SK-N-SH treated with all-trans-retinoic acid at 6 μM for 48 hours (cell line): ENCODE measurements at regions not wholly inside any gene's neighbourhood (a gene's known extent, or its start where the extent isn't known, plus 50 kb on each side); places are given as distances from the start of the nearest gene placed in this dataset.

Experiments used
- ARNTL ChIP-seq: fragments of 450-650 bp; formaldehyde crosslinking; IDR thresholded peaks from 2 replicates; pipeline ENCODE4 v1.5.0; 2020; ENCODE audit warnings: low read depth, mild to moderate bottlenecking, moderate library complexity, borderline replicate concordance
- PPARA ChIP-seq: fragments of 250-450 bp; sonication (Bioruptor Pico); IDR thresholded peaks from 2 replicates; pipeline ENCODE4 v1.5.0; 2020; ENCODE audit warnings: mild to moderate bottlenecking, borderline replicate concordance
- RARB ChIP-seq: fragments of 250-450 bp; sonication (Bioruptor Pico); IDR thresholded peaks from 2 replicates; pipeline ENCODE4 v1.8.0; 2021; ENCODE audit warnings: mild to moderate bottlenecking, moderate library complexity
- ZC3H10 ChIP-seq: fragments of 250-450 bp; sonication (Bioruptor Pico); IDR thresholded peaks from 2 replicates; pipeline ENCODE4 v1.5.1; 2021; ENCODE audit warnings: mild to moderate bottlenecking, moderate library complexity
- TF ChIP-seq, protein P1 (sequence below): fragments of 250-450 bp; sonication (Bioruptor Pico); IDR thresholded peaks from 2 replicates; pipeline ENCODE4 v1.8.0; 2020; ENCODE audit warnings: mild to moderate bottlenecking, moderate library complexity, borderline replicate concordance
- TF ChIP-seq, protein P2 (sequence below): fragments of 250-450 bp; sonication (Bioruptor Pico); IDR thresholded peaks from 2 replicates; pipeline ENCODE4 v1.8.0; 2021; ENCODE audit warnings: low read depth, mild to moderate bottlenecking, moderate library complexity, borderline replicate concordance

DNA sequence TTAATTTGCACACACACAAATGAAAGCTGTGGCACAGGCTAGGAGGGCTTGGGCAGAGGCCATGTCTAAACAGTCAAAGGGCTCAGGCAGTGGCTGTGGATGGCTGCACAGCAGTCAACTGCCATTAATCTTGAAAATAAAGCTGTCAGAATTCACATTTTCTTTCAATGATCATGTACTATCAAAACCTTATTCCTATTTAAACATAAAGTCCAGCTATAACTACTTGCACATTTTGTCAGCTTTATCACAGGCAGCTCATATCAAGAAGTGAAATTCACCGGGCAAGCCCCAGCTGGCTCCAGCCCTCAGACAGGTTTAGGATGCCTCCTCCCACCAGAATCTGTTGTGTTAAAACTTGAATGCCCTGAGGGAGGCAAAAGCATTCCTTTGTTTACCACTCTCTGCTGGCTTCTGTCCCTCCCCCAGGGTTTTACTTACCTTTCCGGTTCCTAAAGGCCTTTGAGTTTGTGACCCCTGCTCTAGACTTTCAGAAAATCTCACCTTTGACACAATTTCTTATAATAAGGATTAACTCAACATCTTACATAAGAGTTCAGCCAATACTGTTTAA lies 54.9 kb upstream of the GRAMD2B start:
- TF ChIP-seq, protein P1, sequence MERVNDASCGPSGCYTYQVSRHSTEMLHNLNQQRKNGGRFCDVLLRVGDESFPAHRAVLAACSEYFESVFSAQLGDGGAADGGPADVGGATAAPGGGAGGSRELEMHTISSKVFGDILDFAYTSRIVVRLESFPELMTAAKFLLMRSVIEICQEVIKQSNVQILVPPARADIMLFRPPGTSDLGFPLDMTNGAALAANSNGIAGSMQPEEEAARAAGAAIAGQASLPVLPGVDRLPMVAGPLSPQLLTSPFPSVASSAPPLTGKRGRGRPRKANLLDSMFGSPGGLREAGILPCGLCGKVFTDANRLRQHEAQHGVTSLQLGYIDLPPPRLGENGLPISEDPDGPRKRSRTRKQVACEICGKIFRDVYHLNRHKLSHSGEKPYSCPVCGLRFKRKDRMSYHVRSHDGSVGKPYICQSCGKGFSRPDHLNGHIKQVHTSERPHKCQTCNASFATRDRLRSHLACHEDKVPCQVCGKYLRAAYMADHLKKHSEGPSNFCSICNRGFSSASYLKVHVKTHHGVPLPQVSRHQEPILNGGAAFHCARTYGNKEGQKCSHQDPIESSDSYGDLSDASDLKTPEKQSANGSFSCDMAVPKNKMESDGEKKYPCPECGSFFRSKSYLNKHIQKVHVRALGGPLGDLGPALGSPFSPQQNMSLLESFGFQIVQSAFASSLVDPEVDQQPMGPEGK (CRISPR knock-in tag), result no peak
- TF ChIP-seq ZC3H10 (CRISPR knock-in tag) (no peak), PPARA (CRISPR knock-in tag) (no peak), ARNTL (no peak), RARB (CRISPR knock-in tag) (no peak)
- TF ChIP-seq, protein P2, sequence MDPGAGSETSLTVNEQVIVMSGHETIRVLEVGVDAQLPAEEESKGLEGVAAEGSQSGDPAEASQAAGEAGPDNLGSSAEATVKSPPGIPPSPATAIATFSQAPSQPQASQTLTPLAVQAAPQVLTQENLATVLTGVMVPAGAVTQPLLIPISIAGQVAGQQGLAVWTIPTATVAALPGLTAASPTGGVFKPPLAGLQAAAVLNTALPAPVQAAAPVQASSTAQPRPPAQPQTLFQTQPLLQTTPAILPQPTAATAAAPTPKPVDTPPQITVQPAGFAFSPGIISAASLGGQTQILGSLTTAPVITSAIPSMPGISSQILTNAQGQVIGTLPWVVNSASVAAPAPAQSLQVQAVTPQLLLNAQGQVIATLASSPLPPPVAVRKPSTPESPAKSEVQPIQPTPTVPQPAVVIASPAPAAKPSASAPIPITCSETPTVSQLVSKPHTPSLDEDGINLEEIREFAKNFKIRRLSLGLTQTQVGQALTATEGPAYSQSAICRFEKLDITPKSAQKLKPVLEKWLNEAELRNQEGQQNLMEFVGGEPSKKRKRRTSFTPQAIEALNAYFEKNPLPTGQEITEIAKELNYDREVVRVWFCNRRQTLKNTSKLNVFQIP, result no peak
